ENCODE measurements at regions not wholly inside any gene's neighbourhood (a gene's known extent, or its start where the extent isn't known, plus 50 kb on each side); places are given as distances from the start of the nearest gene placed in this dataset.
"Not testable (repeated sequence)": the region's sequence is repeated elsewhere in the genome, so short reads cannot be mapped to it uniquely, and the experiment has no call there.

DNA sequence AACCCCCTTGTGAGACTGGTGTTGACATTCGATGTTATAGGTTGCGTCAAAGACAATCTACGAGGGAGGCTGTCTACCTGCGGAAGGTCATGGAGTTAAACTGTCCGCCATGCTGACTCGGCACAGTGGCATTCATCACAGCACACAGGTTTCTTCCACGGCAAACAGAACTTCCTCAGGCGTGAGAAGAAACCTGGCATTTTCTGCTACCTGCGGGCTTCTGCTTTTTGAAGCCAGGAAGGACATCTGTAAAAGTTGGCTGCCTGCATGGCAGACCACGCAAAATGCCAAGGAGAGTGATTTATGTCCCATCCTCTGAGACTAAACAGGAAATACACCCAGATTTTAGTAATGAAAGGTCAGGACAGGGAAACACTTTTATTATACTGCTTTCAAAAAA lies 809.8 kb upstream of the NUDT12 start:
- Mint-ChIP-seq H3K4me1 (no peaks in the 10 kb centered on the region), H3K4me3 (no peak overlapping the region), H3K36me3 (no peaks in the 10 kb centered on the region), H3K27me3 (no peaks in the 10 kb centered on the region), H3K27ac (no peak overlapping the region), H3K9me3 (peaks cover 7% of the 10 kb centered on the region)
- no peak for ATAC-seq (ENCODE audit: low read depth)
- DNase-seq (ENCODE audit: low spot score in 2 of 2): no peak

DNA sequence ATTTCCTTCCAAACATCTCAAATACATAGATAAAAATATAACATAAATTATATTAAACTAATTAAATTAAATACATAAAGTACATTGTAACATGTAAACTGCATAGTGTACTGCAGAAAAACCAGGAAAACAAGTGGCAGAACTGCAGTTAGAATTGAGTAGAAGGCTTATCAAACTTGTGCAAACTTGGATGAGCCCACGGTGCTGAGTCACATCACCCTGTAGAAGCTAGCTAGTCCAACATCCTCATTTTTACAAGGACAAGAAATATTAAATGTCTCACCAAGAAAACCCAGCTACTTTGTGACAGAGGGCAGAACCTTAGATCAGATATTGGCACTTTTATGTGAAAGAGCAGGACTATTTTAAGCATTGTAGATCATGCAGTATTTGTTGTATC lies 807.9 kb upstream of the NUDT12 start:
- Mint-ChIP-seq H3K36me3 (no peaks in the 10 kb centered on the region), H3K27ac (no peak overlapping the region), H3K4me1 (no peaks in the 10 kb centered on the region), H3K9me3 (peaks cover 7% of the 10 kb centered on the region), H3K4me3 (no peak overlapping the region), H3K27me3 (no peaks in the 10 kb centered on the region)
- DNase-seq (ENCODE audit: low spot score in 2 of 2) (no peak), ATAC-seq (ENCODE audit: low read depth) (no peak)

DNA sequence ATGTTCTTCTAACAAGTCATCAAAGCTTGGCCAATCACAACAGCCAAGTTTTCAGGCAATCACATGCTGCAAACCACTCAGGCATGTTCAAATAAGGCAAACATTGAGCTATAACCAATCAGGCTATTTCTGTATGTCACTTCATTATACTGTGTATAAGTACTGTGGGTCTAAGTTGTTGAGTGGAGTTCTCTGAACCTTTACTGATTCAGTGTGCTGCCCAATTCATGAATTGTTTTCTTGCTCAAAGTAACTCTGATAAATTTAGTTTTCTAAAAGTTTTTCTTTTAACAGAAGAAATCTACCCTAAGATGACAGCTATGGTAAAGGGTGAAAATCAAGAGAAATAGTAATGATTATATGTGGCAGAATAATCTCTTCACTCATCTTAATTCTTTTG lies 805.4 kb upstream of the NUDT12 start:
- Mint-ChIP-seq H3K36me3 (no peaks in the 10 kb centered on the region), H3K4me3 (no peak overlapping the region), H3K27ac (no peak overlapping the region), H3K9me3 (peaks cover 5% of the 10 kb centered on the region), H3K4me1 (no peaks in the 10 kb centered on the region), H3K27me3 (no peaks in the 10 kb centered on the region)
- ATAC-seq (ENCODE audit: low read depth) (no peak), DNase-seq (ENCODE audit: low spot score in 2 of 2) (no peak)

DNA sequence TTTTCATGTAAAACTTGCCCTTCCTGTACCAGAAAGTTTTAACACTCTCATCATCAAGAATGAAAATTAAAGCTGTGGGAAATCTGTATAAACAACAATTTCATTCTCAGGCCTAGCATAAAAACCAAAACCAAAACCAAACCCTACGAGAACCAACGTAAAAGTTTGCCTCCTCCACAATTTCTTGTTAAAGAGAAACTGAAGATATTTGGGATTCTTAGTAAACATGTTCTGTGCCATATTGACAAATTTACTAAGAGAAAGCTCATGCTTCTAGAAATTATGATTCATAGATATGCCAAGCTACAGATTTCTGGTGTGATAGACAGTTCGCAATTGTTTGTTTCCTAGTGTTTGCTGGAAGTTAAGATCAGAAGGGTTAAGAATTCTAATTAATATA lies 801.0 kb upstream of the NUDT12 start:
- H3K27me3 Mint-ChIP-seq: no peaks in the 10 kb centered on the region
- no peak for DNase-seq (ENCODE audit: low spot score in 2 of 2)
- H3K27ac Mint-ChIP-seq: no peak overlapping the region
- no peaks in the 10 kb centered on the region for H3K36me3 Mint-ChIP-seq
- no peaks in the 10 kb centered on the region for H3K4me1 Mint-ChIP-seq
- H3K9me3 Mint-ChIP-seq: no peaks in the 10 kb centered on the region
- no peak overlapping the region for H3K4me3 Mint-ChIP-seq
- no peak for ATAC-seq (ENCODE audit: low read depth)

DNA sequence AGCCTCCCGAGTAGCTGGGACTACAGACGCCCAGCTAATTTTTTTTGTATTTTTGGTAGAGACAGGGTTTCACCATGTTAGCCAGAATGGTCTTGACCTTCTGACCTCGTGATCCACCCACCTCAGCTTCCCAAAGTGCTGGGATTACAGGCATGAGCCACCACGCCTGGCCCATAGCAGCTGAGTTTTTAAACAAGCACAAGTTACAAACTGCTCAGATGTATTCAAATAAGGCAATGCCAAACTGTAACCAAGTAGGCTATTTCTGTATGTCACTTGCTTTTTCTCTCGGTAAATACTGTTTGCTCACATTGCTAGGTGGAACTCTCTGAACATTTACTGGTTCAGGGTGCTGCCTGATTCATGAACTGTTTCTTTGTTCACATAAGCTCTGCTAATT lies 799.3 kb upstream of the NUDT12 start:
- Mint-ChIP-seq H3K4me3 (no peak overlapping the region), H3K36me3 (no peaks in the 10 kb centered on the region), H3K9me3 (no peaks in the 10 kb centered on the region), H3K27me3 (no peaks in the 10 kb centered on the region), H3K27ac (no peak overlapping the region), H3K4me1 (no peaks in the 10 kb centered on the region)
- no peak for DNase-seq (ENCODE audit: low spot score in 2 of 2)
- no peak for ATAC-seq (ENCODE audit: low read depth)

DNA sequence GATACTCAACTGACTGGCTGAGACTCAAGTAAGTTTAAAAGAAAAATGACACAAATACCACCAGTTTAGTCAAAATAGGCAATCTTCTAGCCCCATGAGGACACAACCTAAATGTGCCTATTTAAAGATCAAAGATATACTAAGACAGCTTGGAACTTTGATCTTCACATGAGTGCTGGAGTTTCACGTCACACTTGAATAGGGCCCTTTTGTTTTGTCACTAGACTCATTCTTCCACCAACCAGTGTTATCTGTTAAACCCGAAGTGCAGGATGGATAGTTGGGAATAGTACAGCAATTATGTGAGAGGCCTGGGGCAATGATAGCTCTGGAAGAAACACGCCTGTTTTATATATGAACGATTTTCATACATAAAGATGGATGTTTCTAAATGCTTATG lies 792.8 kb upstream of the NUDT12 start:
- H3K27me3 Mint-ChIP-seq: no peaks in the 10 kb centered on the region
- no peaks in the 10 kb centered on the region for H3K9me3 Mint-ChIP-seq
- ATAC-seq (ENCODE audit: low read depth) (no peak), DNase-seq (ENCODE audit: low spot score in 2 of 2) (no peak)
- no peak overlapping the region for H3K4me3 Mint-ChIP-seq
- H3K36me3 Mint-ChIP-seq: no peaks in the 10 kb centered on the region
- no peaks in the 10 kb centered on the region for H3K4me1 Mint-ChIP-seq
- no peak overlapping the region for H3K27ac Mint-ChIP-seq

DNA sequence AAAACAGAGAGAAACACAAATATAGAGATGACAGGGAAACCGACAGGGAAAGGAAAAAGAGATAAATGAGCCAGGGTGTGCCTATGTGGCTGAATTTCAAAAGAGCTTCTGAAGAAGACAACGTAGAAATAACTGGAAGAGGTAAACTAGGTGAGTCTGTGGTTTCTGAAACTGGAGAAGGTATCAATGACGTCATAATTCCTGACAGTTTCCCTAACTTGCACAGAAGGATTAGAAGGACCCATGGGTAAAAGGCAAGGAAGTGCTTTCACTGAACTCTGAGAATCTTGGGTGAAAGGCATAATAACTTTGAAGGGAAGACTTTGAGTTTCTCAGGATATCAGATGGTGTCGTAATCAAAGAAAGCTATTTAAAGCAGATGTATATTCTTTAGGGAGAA lies 790.8 kb upstream of the NUDT12 start:
- Mint-ChIP-seq H3K36me3 (no peaks in the 10 kb centered on the region), H3K4me3 (no peak overlapping the region), H3K4me1 (no peaks in the 10 kb centered on the region), H3K27me3 (no peaks in the 10 kb centered on the region), H3K27ac (no peak overlapping the region), H3K9me3 (no peaks in the 10 kb centered on the region)
- DNase-seq (ENCODE audit: low spot score in 2 of 2) (no peak), ATAC-seq (ENCODE audit: low read depth) (no peak)

DNA sequence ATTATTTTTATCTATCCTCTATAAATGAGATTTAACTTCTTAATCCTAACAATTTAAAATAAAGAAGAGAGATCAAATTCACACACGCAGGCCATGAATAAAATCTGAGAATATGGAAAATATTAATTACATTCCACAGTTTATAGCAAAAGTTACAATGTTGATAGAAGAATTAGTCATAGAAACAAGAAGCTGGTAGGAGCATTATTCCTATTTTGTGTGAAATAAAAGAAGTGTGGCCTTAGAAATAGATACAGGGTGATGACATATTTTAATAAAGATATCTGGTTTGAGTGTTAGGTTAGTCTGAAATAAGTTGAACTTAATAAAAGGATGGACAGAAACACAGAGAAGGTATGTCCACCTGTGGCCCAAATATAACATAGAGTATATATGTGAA lies 790.4 kb upstream of the NUDT12 start:
- Mint-ChIP-seq H3K27me3 (no peaks in the 10 kb centered on the region), H3K4me1 (no peaks in the 10 kb centered on the region), H3K4me3 (no peak overlapping the region), H3K9me3 (no peaks in the 10 kb centered on the region), H3K27ac (no peak overlapping the region), H3K36me3 (no peaks in the 10 kb centered on the region)
- DNase-seq (ENCODE audit: low spot score in 2 of 2): no peak
- ATAC-seq (ENCODE audit: low read depth): no peak

DNA sequence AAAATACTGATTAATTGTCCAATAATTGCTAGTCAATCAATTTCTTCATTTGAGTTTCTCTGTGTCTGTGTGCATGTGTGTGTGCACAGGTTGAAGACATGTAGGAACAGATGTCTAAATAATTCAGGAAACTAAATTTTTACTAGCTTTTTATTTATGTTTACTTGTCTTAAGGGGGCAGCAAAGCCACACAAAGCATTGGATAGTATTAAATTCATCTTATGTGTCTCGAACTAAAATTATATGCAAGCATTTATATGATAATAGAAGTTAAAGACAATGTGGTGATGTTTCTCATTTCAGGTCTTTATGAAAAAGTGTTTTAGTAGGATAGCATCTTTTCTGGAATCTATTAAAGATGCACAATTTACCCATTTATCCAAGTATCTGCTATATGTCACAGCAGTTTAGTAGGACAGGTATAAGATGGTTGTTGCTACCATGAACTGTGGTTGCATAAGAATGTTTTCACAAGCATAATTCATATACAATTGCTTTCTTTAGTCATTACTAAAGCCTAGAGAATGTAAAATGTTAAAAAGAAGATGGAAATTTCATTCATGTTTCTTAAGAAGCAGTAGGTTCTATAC lies 784.6 kb upstream of the NUDT12 start:
- H3K27ac Mint-ChIP-seq: no peak overlapping the region
- no peaks in the 10 kb centered on the region for H3K36me3 Mint-ChIP-seq
- DNase-seq (ENCODE audit: low spot score in 2 of 2) (no peak), ATAC-seq (ENCODE audit: low read depth) (no peak)
- no peaks in the 10 kb centered on the region for H3K4me1 Mint-ChIP-seq
- H3K9me3 Mint-ChIP-seq: no peaks in the 10 kb centered on the region
- no peaks in the 10 kb centered on the region for H3K27me3 Mint-ChIP-seq
- H3K4me3 Mint-ChIP-seq: no peak overlapping the region

DNA sequence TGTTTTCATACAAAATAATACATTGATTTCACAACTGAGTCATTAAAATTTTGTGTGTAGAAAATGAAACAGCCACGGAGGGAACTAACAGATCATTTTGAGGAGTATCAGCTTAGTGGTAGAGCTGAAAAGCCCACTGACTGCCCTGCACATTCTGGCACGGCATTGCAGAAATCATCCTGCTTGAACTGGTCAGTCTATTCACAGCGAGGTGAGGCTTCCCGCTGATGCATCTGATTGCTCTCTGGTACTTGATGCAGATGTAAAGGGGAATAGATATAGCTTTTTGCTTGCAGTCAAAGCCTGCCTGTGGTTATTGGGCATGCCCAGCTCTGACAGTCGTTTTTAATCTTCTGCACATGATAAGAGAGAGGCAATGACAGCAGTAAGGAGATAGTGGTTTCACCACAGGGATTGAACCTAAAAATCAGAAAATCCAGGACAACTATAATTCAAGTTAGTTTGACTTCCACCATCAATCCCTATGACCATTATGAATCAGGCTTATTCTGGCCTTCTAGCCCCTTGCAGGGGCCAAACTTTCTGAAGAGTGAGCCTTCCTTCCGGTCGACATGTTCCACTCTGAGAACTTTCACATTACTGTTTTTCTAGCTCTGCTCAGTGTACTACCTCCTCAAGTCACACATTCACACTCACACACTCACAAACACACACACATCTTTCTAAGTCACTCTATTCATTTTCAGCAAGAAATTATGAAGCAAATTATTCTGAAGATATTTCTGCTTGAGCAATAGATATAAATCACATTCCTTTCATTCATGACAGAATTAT lies 782.8 kb upstream of the NUDT12 start:
- Mint-ChIP-seq H3K4me3 (no peak overlapping the region), H3K9me3 (no peaks in the 10 kb centered on the region), H3K27ac (no peak overlapping the region), H3K36me3 (no peaks in the 10 kb centered on the region), H3K27me3 (no peaks in the 10 kb centered on the region), H3K4me1 (no peaks in the 10 kb centered on the region)
- ATAC-seq (ENCODE audit: low read depth) (no peak), DNase-seq (ENCODE audit: low spot score in 2 of 2) (no peak)

DNA sequence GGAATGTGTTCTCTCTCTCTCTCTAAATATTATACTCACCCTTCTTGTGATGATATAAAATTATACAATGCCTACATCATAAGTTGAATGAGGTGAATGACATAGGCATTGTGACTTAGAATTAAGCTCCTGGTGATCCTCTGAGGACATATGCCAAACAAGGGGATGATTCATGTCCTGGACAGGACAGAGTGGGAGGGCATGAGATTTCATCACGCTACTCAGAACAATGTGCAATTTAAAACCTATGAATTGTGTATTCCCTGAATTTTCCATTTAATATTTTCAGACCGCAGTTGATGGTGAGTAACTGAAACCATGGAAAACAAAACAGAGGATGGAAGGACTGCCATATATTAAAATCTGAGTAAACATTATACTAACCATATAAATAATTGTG lies 782.2 kb upstream of the NUDT12 start:
- no peaks in the 10 kb centered on the region for H3K4me1 Mint-ChIP-seq
- peaks cover 2% of the 10 kb centered on the region for H3K9me3 Mint-ChIP-seq
- no peaks in the 10 kb centered on the region for H3K27me3 Mint-ChIP-seq
- ATAC-seq (ENCODE audit: low read depth) (no peak), DNase-seq (ENCODE audit: low spot score in 2 of 2) (no peak)
- no peaks in the 10 kb centered on the region for H3K36me3 Mint-ChIP-seq
- H3K4me3 Mint-ChIP-seq: no peak overlapping the region
- no peak overlapping the region for H3K27ac Mint-ChIP-seq

DNA sequence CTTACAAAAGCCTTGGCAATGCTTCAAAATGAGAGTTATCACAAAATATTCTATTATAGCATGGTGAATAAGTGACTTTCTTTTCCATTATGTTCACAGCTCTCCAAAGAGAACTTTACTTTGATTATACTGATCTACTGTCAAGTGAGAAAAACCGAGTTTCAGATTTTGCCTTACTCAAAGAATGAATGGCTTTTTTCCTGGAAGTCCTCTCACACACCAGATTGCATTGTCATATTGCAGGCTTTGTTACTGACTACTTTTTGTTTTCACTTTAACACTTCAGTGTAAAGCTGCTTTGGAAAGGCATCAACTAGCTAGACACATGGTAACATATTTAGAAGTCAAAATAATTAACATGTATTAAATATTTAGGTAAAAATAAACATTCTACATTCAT lies 765.2 kb upstream of the NUDT12 start:
- ATAC-seq (ENCODE audit: low read depth) (no peak), DNase-seq (ENCODE audit: low spot score in 2 of 2) (no peak)
- no peak overlapping the region for H3K27ac Mint-ChIP-seq
- no peaks in the 10 kb centered on the region for H3K27me3 Mint-ChIP-seq
- H3K4me3 Mint-ChIP-seq: no peak overlapping the region
- H3K4me1 Mint-ChIP-seq: no peaks in the 10 kb centered on the region
- H3K9me3 Mint-ChIP-seq: peaks cover 4% of the 10 kb centered on the region
- no peaks in the 10 kb centered on the region for H3K36me3 Mint-ChIP-seq

DNA sequence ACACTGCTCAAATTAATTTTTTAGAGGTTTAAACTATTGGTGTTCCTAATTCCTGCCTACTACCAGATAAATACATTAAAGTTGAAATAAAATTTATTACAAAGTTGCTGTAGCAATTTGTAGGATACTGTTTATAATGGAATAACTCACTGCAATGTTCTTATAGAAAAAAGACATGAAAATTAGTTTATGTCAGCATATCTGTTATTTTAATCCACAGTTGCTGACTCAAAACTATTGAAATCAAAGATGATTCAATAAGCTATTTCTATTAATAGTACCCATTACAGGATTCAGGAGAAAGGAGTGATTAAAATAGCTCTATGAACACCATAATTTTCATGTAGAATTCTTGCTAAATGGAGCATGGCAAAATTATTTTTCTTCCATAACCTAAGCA lies 764.4 kb upstream of the NUDT12 start:
- no peak overlapping the region for H3K27ac Mint-ChIP-seq
- ATAC-seq (ENCODE audit: low read depth): no peak
- H3K27me3 Mint-ChIP-seq: no peaks in the 10 kb centered on the region
- no peaks in the 10 kb centered on the region for H3K36me3 Mint-ChIP-seq
- DNase-seq (ENCODE audit: low spot score in 2 of 2): no peak
- peaks cover 4% of the 10 kb centered on the region for H3K9me3 Mint-ChIP-seq
- no peaks in the 10 kb centered on the region for H3K4me1 Mint-ChIP-seq
- H3K4me3 Mint-ChIP-seq: no peak overlapping the region

DNA sequence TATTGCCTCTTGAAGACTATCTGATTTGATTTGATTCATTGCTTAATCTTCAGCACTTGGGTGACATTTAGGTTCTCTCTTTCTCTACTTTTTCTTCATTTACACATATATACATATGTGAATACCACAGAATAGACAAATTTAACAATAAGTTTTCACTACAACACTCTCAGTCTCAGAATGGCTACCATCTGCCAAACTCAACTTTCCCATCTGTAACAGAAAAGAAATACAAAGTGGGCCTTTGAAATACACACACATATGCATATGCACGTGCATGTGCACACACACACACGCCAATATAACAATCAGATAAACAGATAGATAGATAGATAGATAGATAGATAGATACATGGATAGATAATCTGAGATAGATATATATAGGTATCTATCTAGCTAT lies 762.8 kb upstream of the NUDT12 start:
- Mint-ChIP-seq H3K27ac (no peak overlapping the region), H3K9me3 (peaks cover 3% of the 10 kb centered on the region), H3K4me3 (no peak overlapping the region), H3K36me3 (no peaks in the 10 kb centered on the region), H3K27me3 (no peaks in the 10 kb centered on the region), H3K4me1 (no peaks in the 10 kb centered on the region)
- DNase-seq (ENCODE audit: low spot score in 2 of 2) (no peak), ATAC-seq (ENCODE audit: low read depth) (no peak)

DNA sequence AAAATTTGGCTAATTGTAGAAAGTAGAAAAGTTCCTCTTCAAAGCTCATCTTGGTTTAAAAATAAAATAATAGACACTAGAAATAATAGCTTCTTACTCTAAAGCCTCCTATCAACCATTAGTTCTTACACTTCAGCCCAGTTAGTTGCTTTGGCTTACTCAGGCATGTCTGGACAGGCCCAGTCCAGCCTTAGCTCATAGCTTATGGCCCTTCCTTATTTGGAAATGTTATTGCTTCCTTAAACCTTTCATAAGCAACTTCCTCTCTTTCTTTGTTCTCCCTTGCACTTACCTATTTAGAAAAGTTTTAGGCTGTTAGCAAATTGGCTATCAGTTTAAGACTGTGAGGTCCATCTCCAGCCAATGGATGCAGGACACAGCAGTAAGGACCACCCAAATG lies 754.1 kb upstream of the NUDT12 start:
- not testable (repeated sequence) for H3K9me3 Mint-ChIP-seq; H3K27ac Mint-ChIP-seq; H3K36me3 Mint-ChIP-seq; DNase-seq (ENCODE audit: low spot score in 2 of 2); H3K4me3 Mint-ChIP-seq; H3K27me3 Mint-ChIP-seq; ATAC-seq (ENCODE audit: low read depth); H3K4me1 Mint-ChIP-seq
